UCSD-AML1 (cell line): ENCODE measurements at regions not wholly inside any gene's neighbourhood (a gene's known extent, or its start where the extent isn't known, plus 50 kb on each side); places are given as distances from the start of the nearest gene placed in this dataset.

Source experiments
- DNase-seq: peaks from one replicate; lab custom pipeline; 2025; ENCODE audit not compliant: unreplicated experiment; lab: John Stamatoyannopoulos, UW

DNA sequence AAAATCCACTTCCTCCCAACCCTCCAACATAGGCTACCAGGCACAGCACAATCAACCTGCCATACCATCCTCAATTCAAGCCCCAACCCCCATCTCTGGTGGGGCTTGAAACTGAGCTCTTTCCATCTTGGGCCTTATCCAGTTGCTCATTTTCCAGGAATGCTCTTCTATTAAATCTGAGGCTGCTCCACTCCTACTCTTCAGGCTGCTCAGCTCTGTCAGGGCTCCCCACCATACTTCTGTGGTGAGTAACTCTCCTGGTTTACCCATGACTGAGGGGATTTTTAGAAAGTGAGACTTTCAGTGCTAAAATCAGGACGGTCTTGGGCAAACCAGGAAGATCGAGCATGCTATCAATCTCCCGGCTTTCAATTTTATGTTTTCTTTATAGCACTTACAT is 512.8 kb downstream of the LMO7 start:
- DNase-seq = no peak

DNA sequence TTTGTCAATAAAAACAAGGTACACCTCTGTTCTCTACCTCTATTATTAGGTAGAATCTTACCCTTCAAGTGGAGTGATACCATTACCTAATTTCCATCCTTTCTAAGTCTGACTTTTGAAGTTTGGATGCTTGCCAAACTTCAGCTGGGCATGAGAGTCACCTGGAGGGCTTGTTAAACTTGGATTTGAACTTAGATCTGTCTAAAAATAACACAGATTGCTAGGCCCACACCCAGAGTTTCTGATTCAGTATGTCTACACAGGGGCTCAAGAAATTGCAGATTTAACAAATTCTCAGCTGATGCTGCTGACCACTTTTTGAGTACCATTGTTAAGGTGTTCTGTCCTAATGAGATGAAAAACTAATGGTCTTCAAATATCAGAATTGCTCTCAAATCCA is 512.2 kb downstream of the LMO7 start:
- no peak for DNase-seq

DNA sequence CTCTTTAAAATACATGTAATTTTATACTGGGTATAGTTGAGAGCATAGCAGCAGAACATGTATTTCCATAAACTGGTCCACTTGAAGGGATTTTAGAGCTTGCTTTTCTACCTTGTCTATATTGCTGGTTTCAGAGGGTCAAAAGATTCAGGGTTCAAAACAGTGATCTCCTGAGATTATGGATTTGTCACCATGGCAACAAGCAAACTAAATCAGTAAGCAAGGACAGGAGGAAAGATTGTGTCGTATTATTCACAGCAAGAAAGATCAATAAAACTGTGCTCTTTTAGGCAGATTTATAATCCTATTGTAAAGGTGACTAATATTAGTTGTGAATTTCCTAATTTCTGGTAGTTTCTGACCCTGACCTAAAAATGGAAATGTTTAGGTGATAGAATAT is 496.4 kb downstream of the LMO7 start:
- no peak for DNase-seq

DNA sequence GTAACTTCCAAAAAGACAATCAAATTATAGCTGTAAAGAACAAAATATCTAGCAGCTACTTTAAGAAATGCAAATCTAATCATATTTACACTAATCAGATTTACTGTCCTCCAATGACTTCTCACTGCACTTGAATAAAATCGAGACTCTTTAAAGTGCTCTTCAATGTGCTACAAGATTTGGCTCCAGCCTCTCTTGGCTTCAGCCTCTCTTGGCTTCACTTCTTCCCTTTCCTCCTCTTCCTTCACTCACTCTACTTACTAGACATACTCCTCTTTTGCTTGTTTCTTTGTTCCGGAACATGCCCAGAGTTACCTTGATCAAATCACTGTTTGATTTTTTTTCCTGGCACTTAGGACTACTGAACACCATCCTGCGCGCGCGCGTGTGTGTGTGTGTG is 495.4 kb downstream of the LMO7 start:
- DNase-seq = no peak

DNA sequence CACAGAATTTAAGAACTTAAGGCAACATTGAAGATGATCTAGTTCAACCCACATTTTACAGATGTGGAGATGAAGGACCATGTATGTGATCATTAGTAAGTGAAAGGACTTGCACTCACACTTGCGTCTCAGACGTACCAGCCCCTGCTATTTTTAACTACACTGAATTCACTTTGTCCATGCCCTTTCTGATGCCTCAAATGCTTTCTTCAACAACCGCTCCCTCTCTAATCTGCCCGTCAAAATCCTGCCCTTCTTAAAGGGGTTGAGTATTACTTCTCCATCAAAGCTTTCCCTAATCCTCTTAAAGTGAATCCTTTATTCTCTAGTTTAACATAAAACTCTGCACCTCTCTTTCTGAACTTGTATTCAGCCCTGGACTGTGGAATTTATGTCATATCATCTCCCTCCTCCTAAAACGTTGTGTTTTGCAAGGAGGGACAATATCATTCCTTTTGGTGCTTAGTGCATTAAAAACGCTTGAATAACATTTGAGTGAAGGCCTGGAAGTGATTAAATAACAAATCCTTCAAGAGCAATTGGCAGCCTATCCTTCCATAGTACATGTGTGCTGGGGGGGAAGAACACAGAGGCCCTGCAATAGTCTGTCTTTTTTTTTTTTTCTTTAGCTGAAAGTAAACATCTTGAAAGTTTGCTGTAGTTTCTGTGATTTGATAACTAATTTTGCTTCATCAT is 493.3 kb downstream of the LMO7 start:
- DNase-seq = no peak

DNA sequence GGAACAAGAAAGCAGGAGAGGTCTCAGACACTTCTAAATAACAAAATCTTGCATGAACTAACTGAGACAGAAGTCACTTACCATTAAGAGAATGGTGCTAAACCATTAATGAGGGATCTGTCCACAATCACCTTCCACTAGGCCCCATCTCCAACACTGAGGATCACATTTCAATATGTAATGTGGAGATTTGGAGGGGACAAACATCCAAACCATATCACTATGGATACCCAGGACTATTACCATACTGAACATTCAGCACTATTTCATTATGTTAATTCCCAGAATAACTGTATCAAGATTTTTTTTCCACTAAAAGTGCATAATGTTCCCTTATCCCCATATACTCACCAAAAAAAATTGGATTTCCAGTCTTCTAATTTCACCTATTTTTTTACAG is 491.8 kb downstream of the LMO7 start:
- DNase-seq = no peak

DNA sequence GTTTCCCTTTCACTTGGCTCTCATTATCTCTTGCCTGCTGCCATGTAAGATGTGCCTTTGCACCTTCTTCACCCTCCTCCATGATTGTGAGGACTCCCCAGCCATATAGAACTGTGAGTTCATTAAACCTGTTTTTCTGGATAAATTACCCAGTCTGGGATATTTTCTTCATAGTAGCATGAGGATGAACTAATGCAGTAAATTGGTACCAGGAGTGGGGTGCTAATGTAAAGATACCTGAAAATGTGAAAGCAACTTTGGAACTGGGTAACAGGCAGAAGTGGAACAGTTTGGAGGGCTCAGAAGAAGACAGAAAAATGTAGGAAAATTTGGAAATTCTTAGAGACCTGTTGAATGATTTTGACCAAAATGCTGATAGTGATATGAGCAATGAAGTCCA is 487.4 kb downstream of the LMO7 start:
- DNase-seq = no peak

DNA sequence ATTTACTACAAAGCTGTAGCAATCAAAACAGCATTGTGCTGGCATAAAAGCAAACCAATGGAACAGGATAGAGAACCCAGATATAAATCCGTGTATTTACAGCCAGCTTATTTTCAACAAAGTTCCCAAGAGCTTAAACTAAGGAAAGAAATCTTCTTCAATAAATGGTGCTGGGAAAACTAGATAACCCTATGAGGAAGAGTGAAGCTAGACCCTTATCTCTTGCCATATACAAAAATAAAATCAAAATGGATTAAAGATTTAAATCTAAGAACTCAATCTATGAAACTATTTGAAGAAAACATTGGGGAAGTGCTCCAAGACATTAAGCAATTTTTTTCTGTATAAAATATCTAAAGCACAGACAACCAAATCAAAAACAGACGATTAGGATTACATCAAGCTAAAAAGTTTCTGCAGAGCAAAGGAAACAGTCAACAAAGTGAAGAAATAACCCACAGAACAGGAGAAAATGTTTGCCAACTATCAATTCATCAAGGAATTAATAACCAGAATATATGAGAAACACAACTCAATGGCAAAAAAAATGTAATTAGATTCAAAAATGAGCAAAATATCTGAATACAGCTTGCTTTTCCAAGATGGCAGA is 480.7 kb downstream of the LMO7 start:
- no peak for DNase-seq

DNA sequence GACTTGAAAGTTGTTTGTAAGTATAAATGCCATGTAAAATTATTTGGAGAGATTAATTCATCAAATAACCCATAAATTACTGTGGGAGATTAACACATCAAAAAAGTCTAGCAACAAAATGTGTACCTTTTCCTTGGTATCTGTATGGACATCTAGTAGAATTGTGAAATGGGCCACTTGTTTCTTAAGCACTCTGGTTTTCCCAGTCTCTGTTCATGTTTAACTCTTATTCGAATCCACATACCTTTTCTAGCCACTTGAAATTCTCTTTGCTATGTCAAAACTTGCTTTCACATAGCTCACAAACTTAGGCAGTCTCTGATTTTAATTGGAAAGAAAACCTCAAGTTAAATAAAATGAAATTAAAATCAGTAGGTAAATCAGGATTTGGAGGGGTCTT is 470.6 kb downstream of the LMO7 start:
- DNase-seq = no peak

DNA sequence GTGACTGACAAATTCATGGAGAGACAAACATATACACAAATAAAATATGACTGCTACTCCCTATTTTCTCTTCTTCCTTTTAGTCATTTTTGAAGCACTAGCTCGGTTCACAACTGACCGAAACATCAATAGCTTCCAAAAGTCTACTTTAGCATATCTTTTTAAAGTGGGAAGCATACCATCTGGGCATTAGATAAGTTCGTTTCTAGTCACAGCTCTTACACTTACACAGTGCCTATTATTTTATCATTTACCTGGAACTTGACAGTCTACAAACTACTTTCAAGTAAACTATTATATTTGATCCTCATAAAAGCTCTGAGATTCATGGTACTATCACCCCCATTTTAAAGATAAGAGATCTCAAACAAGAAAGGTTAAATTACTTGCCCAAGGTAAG is 458.5 kb downstream of the LMO7 start:
- DNase-seq = no peak

DNA sequence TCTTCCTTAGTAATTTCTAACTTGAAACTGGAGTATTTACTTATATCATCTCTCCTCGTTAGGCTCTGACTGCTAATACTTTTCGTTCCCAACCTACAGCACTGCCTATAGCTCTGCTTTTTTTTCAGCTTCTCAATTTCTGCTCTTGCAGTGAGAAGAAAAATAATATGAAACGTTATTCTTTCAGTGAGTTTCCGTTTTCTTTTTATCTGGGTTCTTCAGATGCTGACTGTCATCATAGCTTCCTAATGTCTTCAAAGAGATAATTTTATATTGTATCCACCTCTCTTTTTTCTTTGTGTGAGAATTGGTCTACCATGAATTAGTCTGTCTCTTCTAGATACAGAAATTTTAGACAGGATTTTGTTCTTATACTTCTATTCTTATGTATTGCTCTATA is 454.9 kb downstream of the LMO7 start:
- no peak for DNase-seq

DNA sequence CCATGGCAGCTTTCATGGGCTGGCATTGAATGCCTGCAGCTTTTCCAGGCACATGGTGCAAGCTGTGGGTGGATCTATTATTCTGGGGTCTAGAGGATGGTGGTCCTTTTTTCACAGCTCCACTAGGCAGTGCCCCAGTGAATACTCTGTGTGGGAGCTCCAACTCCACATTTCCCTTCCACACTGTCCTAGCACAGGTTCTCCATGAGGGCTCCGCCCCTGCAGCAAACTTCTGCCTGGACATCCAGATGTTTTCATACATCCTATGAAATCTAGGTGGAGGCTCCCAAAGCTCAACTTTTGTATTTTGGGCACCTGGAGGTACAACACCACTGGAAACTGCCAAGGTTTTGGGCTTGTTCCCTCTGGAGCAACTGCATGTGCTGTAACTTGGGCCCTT is 450.6 kb downstream of the LMO7 start:
- DNase-seq = no peak

DNA sequence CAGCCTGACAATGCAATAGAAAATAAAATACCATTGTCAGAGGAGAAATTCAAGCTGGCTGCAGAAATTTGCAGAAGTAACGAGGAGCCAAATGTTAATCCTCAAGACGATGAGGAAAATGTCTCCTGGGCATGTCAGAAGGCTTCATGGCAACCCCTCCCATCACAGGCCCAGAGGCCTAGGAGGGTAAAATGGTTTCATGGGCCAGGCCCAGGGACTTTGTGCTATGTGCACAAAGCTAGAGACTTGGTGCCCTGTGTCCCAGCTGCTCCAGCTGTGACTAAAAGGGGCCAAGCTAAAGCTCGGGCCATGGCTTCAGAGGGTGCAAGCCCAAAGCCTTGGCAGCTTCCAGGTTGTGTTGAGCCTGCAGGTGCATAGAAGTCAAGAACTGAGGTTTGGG is 431.7 kb downstream of the LMO7 start:
- no peak for DNase-seq

DNA sequence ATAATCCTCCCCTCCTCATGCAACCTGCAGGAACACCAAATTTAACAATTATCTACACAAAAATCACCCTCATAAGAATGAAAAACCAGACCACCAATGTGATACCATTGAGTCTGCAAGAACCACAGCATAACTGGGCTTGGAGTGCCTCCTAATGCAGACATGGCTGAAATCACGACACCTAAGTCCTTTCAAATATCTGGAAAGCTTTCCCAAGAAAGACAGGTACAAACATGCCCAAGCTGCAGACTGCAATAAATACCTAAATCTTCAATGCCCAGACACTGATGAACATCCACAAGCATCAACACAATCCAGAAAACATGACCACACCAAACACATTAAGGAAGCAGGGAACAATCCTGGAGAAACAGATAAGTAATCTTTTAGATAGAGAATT is 417.1 kb downstream of the LMO7 start:
- DNase-seq = no peak

DNA sequence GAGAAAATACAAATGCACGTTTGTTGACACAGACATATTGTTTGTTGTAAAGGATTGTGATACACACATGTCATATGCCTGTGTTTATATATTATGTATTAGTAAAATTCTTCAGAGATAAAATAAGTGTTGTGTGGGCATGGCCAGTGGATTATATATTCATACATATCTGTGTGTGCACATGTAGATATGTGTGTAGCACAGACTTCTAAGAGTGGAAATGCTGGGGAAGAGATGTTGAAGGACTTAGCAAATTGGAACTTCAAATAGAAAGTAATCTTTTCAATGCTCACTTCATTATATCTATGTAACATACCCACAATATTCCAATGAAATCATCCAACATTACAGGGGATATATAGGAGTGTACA is 413.2 kb downstream of the LMO7 start:
- no peak for DNase-seq

DNA sequence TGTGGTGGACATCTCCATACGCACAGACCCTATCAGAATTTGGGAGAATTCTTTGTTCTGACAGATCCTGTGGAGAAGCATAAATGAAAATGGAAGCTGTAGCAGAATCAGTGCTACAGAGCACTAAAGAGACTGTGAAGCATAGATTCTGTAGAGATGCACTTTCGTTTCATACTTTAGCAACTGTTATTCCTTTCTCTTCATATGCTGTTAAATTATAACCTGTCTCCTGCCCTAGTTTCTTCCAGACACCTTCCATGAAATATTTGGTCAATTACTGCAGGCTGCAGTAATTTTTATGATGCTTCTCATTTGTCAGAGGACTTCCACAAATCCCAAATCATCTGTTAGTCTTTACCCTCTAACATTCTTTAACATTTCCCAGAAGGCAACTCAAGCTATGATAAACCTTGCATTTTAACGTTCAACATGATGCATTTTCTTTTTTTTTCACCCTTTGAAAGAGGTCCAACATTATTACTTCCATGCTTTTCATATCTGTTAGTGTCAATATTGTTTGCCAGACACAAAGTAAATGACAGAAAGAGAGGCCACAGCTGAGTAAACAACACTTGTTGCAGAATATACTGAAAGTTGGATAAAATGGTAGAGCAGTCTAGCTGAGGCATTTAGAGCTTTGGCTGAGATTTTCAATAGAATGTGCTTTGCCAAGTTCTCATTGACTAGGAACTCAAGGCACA is 412.7 kb downstream of the LMO7 start:
- no peak for DNase-seq

DNA sequence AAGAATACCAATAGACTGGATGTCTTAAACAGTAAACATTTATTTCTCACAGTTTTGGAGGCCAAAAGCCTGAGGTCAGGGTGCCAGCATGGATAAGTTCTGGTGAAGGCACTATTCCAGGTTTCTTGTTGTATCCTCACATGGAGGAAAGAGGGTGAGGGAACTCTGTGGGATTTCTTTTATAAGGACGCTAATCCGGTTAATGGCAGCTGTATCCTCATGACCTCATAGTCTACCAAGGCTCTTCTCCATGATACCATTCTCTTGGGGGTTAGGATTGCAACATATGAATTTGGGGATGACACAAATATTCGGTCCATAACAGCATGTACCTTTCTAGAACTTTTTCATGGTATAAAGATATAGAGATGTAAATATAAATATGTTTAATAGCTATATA is 412.0 kb downstream of the LMO7 start:
- DNase-seq = no peak

DNA sequence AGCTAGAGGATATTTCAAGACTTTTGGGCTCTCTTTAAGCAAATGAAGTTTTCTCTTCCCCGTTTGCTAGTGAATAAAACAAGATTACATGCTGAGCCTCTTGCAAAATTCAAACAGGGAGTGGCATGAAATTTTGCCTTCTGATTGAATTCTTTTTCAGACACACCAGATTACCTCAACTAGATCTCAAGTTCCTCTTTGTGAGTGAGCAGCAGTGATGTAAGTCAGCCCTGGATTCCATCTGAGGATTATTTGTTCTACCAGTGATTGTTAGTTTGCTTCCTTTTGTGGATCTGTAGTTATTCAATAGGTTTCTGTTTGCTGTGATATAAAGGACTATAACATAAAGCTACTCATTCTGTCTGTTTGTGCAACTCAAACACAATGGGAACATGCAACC is 407.7 kb downstream of the LMO7 start:
- DNase-seq = no peak

DNA sequence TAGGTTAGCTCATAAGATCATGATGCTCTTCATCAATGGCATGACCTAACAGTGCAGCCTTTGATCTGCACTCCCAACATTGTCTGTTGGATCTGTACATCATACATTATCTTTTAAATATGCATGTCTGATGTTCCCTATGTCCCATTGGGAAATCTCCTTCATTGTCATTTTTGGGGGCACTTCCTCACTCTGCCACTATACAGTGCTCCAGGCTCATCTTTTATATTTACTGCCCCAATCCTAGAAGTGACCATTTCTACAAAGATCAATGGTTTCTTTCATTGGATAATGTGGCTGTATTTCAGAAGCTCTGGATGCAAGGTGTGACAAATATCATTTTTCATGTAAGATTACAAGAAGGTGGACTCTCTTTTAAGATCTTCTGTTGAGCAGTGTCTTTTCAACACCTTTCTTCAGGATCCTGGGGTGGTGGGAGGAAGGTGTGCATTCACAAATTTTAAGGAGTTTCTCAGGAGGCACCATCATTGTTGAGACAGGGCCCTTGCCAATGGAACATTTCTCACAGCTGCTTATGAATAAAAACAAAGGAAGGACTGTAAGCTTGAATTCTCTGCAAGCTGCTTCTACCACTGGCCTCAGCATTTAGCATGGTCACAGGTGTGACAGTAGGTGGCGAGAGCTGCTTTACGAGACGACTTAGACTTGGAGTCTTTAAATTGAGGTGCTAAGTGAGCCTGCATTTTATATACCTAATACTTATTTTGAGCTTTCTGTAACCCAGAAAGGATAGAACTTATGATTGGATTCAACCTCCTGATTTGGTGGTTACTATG is 403.0 kb downstream of the LMO7 start:
- no peak for DNase-seq

DNA sequence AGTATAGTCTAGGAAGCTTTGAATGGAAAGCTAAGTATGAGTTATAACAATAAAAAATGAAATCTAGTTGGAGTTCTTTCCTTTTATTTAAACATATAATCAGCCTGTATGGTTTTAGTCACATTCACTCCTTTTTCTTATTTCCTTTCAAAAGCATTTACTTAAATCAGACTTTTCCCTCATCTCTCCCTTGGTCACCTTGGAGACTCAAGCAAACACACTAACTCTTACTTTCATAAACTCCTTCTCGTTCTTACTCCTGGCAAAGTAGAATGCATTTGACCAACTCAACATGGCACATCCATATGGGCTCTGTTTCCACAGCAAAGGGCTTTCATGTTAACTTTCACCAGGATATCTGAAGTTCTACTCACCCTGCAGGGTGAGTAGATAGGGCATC is 400.0 kb downstream of the LMO7 start:
- no peak for DNase-seq

DNA sequence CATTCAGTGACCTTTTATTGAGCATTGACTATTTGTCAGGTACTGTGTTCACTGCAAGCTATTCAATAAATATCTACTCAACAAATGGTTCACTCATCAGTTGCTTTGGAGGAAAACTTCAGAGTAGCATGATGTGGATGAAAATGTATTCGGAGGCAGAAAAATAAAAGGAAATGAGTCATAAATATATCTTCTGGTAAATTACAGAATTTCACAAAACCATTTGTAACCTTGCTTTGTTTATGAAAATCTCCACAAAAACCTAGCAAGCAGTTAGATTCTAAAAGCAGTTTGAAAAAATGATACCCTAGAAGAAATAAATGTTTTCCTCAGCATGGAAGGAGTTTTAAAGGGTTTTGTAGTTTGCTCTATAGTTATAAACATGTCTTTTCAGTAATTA is 399.6 kb downstream of the LMO7 start:
- DNase-seq = no peak

DNA sequence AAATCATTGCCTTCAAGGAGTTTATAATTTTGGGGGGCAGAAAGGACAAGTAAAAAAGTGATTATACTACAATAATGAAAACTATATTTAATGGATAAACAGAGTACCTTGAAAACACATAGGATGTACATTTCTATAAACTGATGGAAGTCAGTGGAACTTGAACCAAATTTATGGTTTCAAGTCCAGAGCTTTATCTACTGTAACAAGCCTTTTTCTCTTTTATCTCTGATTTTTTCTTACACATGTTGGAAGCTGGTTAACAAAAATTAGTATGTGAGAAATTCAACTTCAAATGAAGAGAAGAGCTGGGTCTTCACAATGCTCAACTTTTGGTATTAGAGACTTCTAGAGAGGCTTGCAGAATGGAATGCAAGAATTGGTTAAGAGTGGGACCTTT is 393.6 kb downstream of the LMO7 start:
- DNase-seq = no peak
